ENCODE measurements at regions not wholly inside any gene's neighbourhood (a gene's known extent, or its start where the extent isn't known, plus 50 kb on each side); places are given as distances from the start of the nearest gene placed in this dataset.

DNA sequence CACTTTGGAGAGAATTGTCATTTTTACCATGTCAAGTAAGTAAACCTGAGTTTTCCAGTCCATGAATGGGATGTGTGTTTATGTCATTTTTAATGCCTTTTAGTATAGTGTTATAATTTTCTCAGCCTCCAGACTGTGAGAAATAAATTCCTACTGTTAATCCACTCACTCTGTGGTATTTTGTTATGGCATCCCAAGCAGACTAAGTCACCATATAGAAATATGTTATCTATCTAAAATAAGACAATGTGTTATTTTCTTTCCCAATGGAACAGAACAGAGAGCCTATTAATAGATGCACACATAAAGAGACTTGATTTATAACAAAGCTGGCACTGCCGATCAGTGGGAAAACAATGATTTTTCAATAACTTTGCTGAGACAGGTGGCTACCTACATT lies 70.2 kb upstream of the SLC4A11 start:
- TF ChIP-seq CTCF (IDR thresholded peaks at IDR 0.05): no peak
- no peak for TF ChIP-seq POLR2A (IDR thresholded peaks at IDR 0.05)
- no peak for TF ChIP-seq POLR2AphosphoS5 (IDR thresholded peaks at IDR 0.05)
- no peak for TF ChIP-seq EP300 (IDR thresholded peaks at IDR 0.05)
